Adrenal gland (tissue), 5 donors: ENCODE measurements at regions not wholly inside any gene's neighbourhood (a gene's known extent, or its start where the extent isn't known, plus 50 kb on each side); places are given as distances from the start of the nearest gene placed in this dataset.

Experiments used
- POLR2A ChIP-seq, 2 donors: fragments of 450-650 bp; IDR thresholded peaks; one replicate each; pipeline ENCODE4 v1.6.1; 2017; ENCODE audit warnings: antibody characterized with exemption in 2 of 2, mild to moderate bottlenecking in 2 of 2, moderate library complexity in 1 of 2
- TF ChIP-seq, protein P1 (sequence below), 6 experiments: fragments of 450-650 bp in 4 of 6; fragments of 200-600 bp in 2 of 6; sonication (generic) in 1 of 6; IDR thresholded peaks; 1 replicate in 5 of 6; 2 replicates in 1 of 6; pipeline versions ENCODE4 v1.5.1 to v1.8.0; 2016 to 2021; ENCODE audit warnings: antibody characterized with exemption in 6 of 6, mild to moderate bottlenecking in 2 of 6, moderate library complexity in 1 of 6
- donor health status: DM: no; HTN: no; CAD: no.

DNA sequence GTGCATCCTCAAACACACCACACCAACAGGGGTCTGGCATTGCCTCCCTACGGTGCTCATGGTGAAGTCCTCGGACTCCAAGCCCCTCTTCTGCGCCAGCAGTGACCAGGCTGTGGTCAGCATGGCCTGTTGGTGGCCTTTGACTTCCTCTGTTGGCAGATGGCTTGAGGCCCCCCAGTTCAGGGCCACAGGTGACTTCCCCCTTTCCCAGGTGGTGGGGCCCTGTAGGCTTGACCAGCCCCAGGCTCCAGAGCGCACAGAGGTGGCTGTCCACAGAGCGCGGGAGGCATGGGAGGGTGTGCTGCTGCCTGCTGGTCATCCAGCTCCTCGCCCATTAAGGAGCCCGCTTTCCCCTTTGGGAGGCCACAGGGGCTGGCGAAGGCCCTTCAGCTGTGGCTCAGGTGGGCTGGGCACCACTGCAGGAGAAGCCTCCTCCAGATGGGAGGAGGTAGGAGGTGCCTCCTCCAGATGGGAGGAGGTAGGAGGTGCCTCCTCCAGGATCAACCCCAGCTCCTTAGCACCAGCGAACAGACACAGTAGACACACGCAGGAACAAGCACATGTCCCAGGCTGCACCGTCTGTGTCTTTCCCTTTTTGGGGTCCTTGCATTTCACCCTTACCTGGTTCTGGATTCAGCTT is 52.1 kb upstream of the BHLHE23 start:
- no peak for TF ChIP-seq POLR2A (IDR thresholded peaks at IDR 0.05)
- TF ChIP-seq, protein P1, sequence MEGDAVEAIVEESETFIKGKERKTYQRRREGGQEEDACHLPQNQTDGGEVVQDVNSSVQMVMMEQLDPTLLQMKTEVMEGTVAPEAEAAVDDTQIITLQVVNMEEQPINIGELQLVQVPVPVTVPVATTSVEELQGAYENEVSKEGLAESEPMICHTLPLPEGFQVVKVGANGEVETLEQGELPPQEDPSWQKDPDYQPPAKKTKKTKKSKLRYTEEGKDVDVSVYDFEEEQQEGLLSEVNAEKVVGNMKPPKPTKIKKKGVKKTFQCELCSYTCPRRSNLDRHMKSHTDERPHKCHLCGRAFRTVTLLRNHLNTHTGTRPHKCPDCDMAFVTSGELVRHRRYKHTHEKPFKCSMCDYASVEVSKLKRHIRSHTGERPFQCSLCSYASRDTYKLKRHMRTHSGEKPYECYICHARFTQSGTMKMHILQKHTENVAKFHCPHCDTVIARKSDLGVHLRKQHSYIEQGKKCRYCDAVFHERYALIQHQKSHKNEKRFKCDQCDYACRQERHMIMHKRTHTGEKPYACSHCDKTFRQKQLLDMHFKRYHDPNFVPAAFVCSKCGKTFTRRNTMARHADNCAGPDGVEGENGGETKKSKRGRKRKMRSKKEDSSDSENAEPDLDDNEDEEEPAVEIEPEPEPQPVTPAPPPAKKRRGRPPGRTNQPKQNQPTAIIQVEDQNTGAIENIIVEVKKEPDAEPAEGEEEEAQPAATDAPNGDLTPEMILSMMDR (IDR thresholded peaks at IDR 0.05) = no peak
